Omental fat pad (tissue), 3 donors: ENCODE measurements at regions not wholly inside any gene's neighbourhood (a gene's known extent, or its start where the extent isn't known, plus 50 kb on each side); places are given as distances from the start of the nearest gene placed in this dataset.

ENCODE experiments used
- ATAC-seq: fragments of 150-250 bp; one replicate; pipeline ENCODE4 v1.9.1; 2016; ENCODE audit warnings: mild to moderate bottlenecking, moderate library complexity; ENCODE audit not compliant: low FRiP score
- DNase-seq: peaks from one replicate; pipeline ENCODE4 v3.0.0-alpha.2; 2019; ENCODE audit warnings: low spot score
- TF ChIP-seq, protein P1 (sequence below), 3 donors: fragments of 450-650 bp; IDR thresholded peaks; one replicate each; pipeline ENCODE4 v1.5.1; 2016 to 2017; ENCODE audit warnings: antibody characterized with exemption in 3 of 3, mild to moderate bottlenecking in 3 of 3, moderate library complexity in 2 of 3

DNA sequence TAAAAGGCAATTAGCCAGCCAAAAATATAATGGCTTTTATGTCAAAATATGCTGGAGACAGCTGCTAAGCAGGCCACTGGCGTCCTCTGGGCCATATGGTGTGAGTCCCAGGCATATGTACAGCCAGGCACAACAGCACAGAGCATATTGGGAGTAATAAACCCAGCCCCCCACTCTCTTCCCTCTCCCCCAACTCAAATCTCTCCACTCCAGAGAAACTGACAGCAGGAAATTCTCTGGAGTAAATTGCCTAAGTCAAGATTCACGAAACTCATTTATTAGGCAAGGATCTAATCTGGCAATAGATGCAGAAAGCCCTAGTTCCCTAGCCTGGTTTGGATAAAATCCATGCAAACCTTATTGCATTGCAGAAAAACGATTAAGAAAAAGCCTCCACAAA, 147.9 kb upstream of the SEL1L start:
- ATAC-seq (no peak), DNase-seq (no peak)
- TF ChIP-seq, protein P1, sequence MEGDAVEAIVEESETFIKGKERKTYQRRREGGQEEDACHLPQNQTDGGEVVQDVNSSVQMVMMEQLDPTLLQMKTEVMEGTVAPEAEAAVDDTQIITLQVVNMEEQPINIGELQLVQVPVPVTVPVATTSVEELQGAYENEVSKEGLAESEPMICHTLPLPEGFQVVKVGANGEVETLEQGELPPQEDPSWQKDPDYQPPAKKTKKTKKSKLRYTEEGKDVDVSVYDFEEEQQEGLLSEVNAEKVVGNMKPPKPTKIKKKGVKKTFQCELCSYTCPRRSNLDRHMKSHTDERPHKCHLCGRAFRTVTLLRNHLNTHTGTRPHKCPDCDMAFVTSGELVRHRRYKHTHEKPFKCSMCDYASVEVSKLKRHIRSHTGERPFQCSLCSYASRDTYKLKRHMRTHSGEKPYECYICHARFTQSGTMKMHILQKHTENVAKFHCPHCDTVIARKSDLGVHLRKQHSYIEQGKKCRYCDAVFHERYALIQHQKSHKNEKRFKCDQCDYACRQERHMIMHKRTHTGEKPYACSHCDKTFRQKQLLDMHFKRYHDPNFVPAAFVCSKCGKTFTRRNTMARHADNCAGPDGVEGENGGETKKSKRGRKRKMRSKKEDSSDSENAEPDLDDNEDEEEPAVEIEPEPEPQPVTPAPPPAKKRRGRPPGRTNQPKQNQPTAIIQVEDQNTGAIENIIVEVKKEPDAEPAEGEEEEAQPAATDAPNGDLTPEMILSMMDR (IDR thresholded peaks at IDR 0.05): no peak

DNA sequence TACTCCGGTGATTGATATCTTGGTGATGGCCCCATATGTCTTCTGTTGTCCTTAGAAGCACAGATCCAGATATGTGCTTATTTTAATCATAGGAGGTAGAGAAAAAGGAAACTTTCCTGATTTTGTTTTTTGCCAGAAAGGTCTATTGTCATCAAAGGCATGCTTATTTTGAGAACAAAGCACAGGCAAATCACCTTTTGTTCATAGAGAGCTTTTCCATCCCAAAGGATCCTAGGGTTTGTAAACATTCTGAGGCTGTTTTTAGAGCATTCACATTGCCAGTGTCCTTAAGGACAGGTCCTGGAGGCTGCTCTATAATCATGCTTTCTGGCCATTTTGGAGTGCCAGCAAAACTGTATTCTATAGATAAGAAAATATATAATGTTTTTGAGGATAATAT, 148.5 kb upstream of the SEL1L start:
- DNase-seq: no peak
- TF ChIP-seq, protein P1 (IDR thresholded peaks at IDR 0.05): no peak
- ATAC-seq: no peak

DNA sequence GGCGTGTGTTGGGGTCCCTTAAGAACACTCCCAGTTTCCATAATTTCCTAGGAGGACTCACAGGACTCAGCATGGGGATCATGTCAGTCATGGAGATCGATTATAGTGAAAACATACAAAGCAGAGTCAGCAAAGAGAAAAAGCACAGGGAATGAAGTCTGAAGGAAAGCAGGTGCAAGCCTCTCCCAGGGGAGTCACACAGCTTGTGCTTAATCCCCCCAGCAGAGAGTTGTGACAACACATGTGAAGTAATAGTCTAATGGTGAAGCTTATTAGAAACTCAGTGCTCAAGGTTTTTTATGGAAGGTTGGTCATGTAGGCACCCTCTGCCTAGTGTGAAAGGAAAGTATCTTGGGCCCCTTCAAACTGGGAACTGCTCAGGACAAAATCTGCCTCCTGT, 149.0 kb upstream of the SEL1L start:
- ATAC-seq (no peak), DNase-seq (no peak)
- TF ChIP-seq, protein P1 (IDR thresholded peaks at IDR 0.05): no peak

DNA sequence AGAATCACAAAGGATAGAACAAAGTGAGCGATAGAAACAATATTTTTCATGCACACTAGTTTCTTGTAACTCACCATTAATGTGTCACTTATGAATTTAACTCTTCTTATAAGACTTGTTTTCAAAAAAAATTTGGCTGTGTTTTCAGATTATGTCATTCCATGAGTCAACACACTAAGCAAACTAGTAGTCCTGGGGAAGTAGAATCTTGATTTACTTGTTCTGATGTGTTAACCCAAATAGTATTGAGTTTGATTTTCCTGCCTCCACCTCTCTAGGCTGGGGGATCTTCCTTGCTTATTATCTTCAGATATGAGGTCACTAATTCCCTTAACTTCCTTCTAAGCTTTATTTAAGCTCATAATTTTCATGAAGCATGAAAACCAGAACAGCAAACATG, 151.0 kb upstream of the SEL1L start:
- DNase-seq (no peak), ATAC-seq (no peak)
- TF ChIP-seq, protein P1 (IDR thresholded peaks at IDR 0.05): no peak

DNA sequence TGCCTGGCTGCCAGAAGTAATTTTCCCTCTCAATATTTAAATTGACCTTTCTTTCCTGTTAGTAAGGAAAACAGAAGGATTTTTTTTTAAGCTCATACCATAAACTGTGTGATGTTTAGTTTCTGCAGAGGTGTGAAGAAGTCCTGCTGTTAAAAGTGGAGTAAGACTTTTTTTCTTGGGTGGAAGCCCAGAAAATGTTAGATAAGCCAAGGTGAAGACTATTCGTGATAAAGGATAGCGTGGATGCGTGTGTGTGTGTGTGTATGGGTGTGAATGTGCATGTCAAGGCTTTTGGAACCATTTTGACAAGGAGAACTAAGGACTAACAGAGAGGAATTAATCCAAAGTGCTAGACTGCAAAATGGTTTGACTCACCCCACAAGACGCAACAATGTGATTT, 152.9 kb upstream of the SEL1L start:
- peak; percentile 51 for ATAC-seq
- TF ChIP-seq, protein P1 (IDR thresholded peaks at IDR 0.05): no peak
- no peak for DNase-seq

DNA sequence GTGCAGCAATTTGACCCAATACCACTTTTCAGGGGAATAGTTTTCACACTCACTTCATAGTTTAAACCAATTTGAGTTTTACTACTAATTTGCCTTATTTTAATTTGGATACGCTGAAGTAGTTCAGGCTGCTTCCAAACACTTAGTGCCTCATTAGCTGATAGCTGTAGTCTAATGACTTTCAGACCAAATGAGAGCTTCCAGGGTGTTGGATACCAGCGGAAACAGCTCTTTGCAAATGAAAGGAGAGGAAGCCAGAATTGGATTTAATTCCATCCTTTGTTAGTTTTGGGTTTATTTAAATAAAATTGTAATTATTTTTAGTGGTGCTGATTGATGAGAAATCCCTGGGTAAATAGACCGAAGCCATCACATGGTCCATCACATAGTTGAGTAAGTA, 158.3 kb upstream of the SEL1L start:
- TF ChIP-seq, protein P1 (IDR thresholded peaks at IDR 0.05): no peak
- ATAC-seq: no peak

DNA sequence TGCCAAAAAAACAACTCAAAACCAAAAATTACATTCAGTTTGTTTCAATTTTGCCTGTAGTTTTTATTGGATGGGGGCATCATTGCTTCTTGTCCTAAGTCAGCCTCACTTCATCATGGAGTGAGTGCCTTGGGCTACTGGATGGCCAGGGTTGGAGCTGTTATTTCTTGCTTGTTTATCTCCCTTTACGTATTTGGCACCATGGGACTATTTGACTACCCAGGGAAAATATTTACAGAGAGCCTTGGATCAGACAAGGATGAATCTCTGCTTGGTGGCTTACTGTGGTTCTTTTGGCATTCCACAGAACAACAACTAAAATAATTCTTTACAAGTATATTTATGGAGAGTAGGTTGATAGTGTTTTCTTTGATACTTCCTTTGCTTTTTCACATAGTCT, 160.8 kb upstream of the SEL1L start:
- ATAC-seq (no peak), DNase-seq (no peak)
- TF ChIP-seq, protein P1 (IDR thresholded peaks at IDR 0.05): no peak

More for the DNA sequence above, 158.3 kb upstream of the SEL1L start:
- DNase-seq: no peak
